ENCODE measurements at regions not wholly inside any gene's neighbourhood (a gene's known extent, or its start where the extent isn't known, plus 50 kb on each side); places are given as distances from the start of the nearest gene placed in this dataset.

GRCh38 chr6:164216839-164217238 lies 802.3 kb downstream of the QKI start:
- no peak for TF ChIP-seq CTCF (IDR thresholded peaks at IDR 0.05)
- no peak for TF ChIP-seq POLR2AphosphoS5 (IDR thresholded peaks at IDR 0.05)
- no peak for TF ChIP-seq POLR2A (IDR thresholded peaks at IDR 0.05)
